Dedifferentiated amniotic fluid mesenchymal stem cell (primary cell): ENCODE measurements at regions not wholly inside any gene's neighbourhood (a gene's known extent, or its start where the extent isn't known, plus 50 kb on each side); places are given as distances from the start of the nearest gene placed in this dataset.
A peak's percentile ranks its signal among the peaks of the same experiment; 100 is the strongest.
"Not testable (repeated sequence)": the region's sequence is repeated elsewhere in the genome, so short reads cannot be mapped to it uniquely, and the experiment has no call there.

Experiments used
- DNase-seq: peaks from one replicate; pipeline ENCODE4 v3.0.0-alpha.2; 2016; ENCODE audit errors: extremely low spot score

DNA sequence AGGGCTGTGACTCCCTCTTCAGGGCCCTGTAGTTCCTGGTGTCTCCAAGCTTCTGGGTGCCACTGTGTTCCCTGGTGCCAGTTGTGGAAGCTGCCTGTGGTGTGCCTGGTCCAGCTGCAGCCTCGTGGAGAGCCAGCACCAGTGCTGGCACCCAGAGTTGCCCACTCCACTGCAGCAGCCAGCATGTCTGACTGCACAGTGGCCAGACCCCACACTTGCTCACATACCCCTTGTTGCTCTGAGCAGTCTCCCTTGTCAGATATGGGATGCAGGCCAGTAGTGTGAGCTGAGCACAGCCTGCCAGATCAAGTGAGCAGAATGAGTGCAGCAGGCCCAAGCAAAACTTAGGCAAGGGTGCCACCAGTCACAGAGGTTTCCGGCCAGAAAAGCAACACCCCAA, 108.6 kb downstream of the ZMAT1 start:
- no peak for DNase-seq

DNA sequence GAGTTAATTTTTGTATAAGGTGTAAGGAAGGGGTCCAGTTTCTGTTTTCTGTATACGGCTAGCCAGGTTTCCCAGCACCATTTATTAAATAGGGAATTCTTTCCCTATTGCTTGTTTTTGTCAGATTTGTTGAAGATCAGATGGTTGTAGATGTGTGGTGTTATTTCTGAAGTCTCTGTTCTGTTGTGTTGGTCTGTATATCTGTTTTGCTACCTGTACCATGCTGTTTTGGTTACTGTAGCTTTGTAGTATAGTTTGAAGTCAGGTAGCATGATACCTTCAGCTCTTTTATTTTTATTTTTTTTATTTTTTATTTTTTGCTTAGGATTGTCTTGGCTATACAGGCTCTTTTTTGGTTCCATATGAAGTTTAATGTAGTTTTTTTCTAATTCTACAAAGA, 114.1 kb downstream of the ZMAT1 start:
- DNase-seq, result not testable (repeated sequence)

GRCh38 chrX:101813200-101813599, 118.6 kb downstream of the ZMAT1 start:
- DNase-seq, result no peak

GRCh38 chrX:101803451-101803850, 128.4 kb downstream of the ZMAT1 start:
- no peak for DNase-seq

DNA sequence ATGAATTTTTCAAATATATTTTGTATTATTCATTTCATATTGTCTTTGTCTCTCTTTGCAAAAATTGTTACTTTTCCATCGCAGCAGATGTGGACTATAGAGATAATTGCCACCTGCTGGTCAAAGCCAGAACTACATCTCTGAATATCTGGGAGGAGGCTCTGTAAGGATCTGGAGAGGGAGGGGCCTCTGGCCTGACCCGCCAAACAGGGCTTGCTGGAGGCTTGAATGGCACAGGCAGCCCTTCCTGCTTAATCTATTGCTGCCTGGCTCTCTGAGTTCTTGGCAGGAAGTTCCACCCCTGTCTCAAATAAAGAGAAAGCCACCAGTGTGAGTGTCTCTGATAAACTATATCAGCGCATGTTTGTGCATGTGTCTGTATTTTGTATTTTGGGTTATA, 132.4 kb downstream of the ZMAT1 start:
- peak; percentile 89 for DNase-seq

DNA sequence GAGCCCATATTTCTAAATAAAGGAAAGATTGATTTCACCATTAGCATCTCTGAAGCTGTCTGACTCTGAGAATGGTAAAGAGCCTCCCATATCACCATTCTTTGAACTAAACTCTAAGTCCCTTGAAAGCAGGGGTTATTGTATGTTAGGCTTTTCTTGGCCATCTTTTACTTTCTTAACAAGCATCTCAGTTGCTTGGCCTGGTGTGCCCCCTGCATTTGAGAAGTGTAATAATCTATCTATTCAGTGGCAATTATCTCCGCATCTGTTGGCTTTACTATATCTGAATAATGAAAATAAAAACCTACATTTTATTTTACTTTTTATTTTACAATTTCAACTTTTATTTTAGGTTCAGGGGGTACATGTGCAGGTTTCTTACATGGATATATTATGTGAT, 128.3 kb upstream of the ARMCX2 start:
- DNase-seq, result no peak

DNA sequence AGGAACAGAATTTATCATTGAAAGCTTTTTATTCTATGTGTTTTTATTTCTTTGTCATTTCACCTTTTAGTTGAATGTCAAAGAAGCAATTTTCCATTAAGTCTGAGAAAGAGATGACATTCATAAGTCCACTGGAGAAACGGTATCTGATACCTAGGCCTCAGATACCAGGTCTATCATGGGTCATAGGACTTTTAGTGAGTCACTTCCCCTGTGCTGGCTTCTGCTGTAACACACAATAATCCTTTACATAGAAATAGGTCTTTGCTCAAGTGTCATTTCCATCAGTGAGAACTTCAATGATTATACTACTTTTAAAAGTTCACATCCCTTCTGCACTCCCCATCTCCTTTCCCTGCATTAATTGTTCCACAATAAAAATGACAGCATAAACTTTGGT, 125.5 kb upstream of the ARMCX2 start:
- DNase-seq, result no peak

- not testable (repeated sequence) for DNase-seq
Measured at GRCh38 chrX:101780421-101780820, 120.8 kb upstream of the ARMCX2 start.

DNA sequence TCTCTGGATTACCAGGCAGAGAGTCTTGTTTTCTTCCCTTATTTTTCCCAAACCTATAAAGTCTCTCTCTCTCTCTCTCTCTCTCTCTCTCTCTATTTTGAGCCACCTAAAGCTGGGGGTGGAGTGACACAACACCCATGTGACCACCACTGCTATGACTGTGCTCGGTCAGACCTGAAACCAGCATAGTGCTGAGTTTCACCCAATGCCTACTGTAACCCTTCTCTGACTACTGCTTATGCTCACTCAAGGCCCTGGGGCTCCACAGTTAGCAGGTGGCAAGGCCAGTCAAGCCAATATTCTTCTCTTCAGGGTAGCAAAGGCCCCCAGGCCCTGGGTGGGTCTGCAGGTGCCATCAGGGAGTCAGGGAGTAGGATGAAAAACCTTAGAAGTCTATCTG, 114.7 kb upstream of the ARMCX2 start:
- no peak for DNase-seq

- DNase-seq, result no peak
Measured at GRCh38 chrX:101764538-101764937, 104.9 kb upstream of the ARMCX2 start.

DNA sequence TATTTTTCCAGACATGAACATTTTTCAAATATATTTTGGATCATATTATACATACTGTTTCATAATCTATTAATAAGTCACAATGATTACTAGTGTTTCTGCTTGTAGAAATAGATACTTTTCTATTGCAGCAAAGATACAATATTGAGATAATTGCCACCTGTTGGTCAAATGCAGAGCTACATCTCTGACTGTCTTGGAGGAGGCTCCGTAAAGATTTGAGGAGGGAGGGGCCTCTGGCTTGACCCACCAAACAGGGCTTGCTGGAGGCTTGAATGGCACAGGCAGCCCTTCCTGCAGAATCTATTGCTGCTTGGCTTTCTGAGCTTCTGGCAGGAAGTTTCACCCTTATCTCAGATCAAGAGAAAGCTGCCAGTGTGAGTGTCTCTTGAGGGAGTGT, 99.3 kb upstream of the ARMCX2 start:
- DNase-seq, result peak; percentile 39

- DNase-seq, result no peak
Measured at GRCh38 chrX:101750744-101751143, 91.1 kb upstream of the ARMCX2 start.

DNA sequence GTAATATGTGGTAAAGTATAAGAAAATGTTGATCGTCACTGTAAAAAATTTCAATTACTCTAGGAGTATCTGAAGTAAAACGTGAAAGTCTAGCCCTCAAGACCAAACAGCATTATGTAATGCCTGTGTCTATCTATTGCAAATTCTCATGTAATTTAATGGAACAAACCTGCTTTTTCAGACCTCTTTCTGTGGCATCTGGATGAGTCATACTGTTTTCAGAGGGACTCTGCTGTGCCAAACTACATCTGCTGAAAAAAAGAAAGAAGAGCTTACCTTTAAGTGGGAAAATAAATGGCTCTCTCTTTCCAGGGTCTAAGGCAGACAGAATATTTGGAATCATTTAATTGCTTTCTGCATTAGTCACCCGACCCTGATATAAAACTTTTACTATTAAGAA, 89.8 kb upstream of the ARMCX2 start:
- DNase-seq, result no peak

GRCh38 chrX:101745046-101745445, 85.4 kb upstream of the ARMCX2 start:
- DNase-seq, result no peak

GRCh38 chrX:101744085-101744484, 84.4 kb upstream of the ARMCX2 start:
- DNase-seq, result no peak

DNA sequence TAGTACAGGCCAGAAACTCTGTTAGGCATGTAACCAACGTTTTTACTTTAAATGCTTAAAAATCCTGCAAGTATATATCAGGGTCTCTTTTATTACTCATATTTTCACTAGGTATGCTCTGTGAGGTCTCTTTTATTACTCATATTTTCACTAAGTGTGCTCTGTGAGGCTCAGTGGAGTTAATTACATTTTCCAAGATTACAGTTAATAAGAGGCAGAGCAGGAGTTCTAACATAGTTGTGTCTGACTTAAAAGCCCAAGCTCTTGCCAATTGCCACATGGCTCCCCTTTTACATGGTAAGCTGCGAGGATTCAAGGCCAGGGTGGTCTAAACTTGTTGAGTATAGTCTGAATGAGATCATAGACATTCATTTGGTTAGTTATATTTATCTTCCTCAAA, 81.0 kb upstream of the ARMCX2 start:
- DNase-seq, result no peak

DNA sequence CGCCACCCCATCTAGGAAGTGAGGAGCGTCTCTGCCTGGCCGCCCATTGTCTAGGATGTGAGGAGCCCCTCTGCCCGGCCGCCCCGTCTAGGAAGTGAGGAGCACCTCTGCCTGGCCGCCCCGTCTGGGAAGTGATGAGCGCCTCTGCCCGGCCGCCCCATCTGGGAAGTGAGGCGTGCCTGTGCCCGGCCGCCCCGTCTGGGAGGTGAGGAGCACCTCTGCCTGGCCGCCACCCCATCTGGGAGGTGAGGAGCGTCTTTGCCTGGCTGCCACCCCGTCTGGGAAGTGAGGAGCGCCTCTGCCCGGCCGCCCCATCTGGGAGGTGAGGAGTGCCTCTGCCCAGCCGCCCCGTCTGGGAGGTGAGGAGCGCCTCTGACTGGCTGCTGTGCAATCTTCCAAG, 79.2 kb upstream of the ARMCX2 start:
- not testable (repeated sequence) for DNase-seq

GRCh38 chrX:101738411-101738810, 78.8 kb upstream of the ARMCX2 start:
- not testable (repeated sequence) for DNase-seq

GRCh38 chrX:101736651-101737050, 77.0 kb upstream of the ARMCX2 start:
- DNase-seq, result no peak

- DNase-seq, result no peak
Measured at GRCh38 chrX:101732870-101733269, 73.2 kb upstream of the ARMCX2 start.

DNA sequence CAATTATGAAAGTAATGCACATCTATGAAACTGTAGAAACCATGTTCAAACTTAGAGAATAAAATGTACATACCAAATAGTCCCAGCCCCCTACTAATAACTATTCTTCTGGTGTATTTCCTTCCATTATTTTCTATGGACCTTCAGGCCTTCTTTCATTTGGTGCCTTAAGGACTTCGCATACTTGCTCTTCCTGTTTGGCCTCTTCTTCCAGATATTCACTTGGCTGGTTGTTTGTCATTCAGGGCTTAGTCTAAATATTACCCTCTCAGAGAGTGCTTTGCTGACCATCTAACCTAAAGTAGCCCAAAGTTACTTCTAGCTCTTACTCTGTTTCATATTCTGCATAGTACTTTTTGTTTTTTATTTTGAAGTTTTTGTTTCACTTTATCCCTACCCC, 70.3 kb upstream of the ARMCX2 start:
- no peak for DNase-seq
